Activated effector memory CD4-positive, alpha-beta T cell treated with anti-CD3 and anti-CD28 coated beads, Interleukin-2, amount 50 U/mL, for 16 hours (primary cell): ENCODE measurements at regions not wholly inside any gene's neighbourhood (a gene's known extent, or its start where the extent isn't known, plus 50 kb on each side); places are given as distances from the start of the nearest gene placed in this dataset.
"Not testable (repeated sequence)": the region's sequence is repeated elsewhere in the genome, so short reads cannot be mapped to it uniquely, and the experiment has no call there.

Experiments
- DNase-seq: peaks from one replicate; pipeline ENCODE4 v3.0.0-alpha.2; 2020

GRCh38 chr7:68122801-68123200, 1126.2 kb downstream of the TYW1 start:
- DNase-seq = no peak

- no peak for DNase-seq
Observed at GRCh38 chr7:68125168-68125567, 1128.5 kb downstream of the TYW1 start.

GRCh38 chr7:68133045-68133444, 1136.4 kb downstream of the TYW1 start:
- DNase-seq = no peak

- no peak for DNase-seq
Observed at GRCh38 chr7:68143345-68143744, 1146.7 kb downstream of the TYW1 start.

- no peak for DNase-seq
Observed at GRCh38 chr7:68146983-68147382, 1150.3 kb downstream of the TYW1 start.

- no peak for DNase-seq
Observed at GRCh38 chr7:68147614-68148238, 1151.1 kb downstream of the TYW1 start.

GRCh38 chr7:68148440-68148839, 1151.8 kb downstream of the TYW1 start:
- DNase-seq = no peak

GRCh38 chr7:68152205-68152604, 1155.6 kb downstream of the TYW1 start:
- no peak for DNase-seq

- DNase-seq = no peak
Observed at GRCh38 chr7:68155676-68156075, 1159.0 kb downstream of the TYW1 start.

GRCh38 chr7:68158686-68159295, 1162.2 kb downstream of the TYW1 start:
- DNase-seq = no peak

GRCh38 chr7:68162712-68163111, 1166.1 kb downstream of the TYW1 start:
- DNase-seq = no peak

GRCh38 chr7:68166525-68166924, 1169.9 kb downstream of the TYW1 start:
- DNase-seq = no peak

GRCh38 chr7:68173513-68173912, 1176.9 kb downstream of the TYW1 start:
- DNase-seq = no peak

- no peak for DNase-seq
Observed at GRCh38 chr7:68176974-68177373, 1180.3 kb downstream of the TYW1 start.

GRCh38 chr7:68180761-68181160, 1184.1 kb downstream of the TYW1 start:
- no peak for DNase-seq

- DNase-seq = no peak
Observed at GRCh38 chr7:68183176-68183575, 1186.5 kb downstream of the TYW1 start.

- no peak for DNase-seq
Observed at GRCh38 chr7:68185631-68186456, 1189.2 kb downstream of the TYW1 start.

GRCh38 chr7:68187532-68187931, 1190.9 kb downstream of the TYW1 start:
- no peak for DNase-seq

- no peak for DNase-seq
Observed at GRCh38 chr7:68192941-68193340, 1196.3 kb downstream of the TYW1 start.

- DNase-seq = not testable (repeated sequence)
Observed at GRCh38 chr7:68195642-68196041, 1199.0 kb downstream of the TYW1 start.

- DNase-seq = no peak
Observed at GRCh38 chr7:68200051-68200670, 1203.5 kb downstream of the TYW1 start.

- DNase-seq = no peak
Observed at GRCh38 chr7:68203251-68203650, 1206.6 kb downstream of the TYW1 start.

GRCh38 chr7:68205826-68206225, 1209.2 kb downstream of the TYW1 start:
- DNase-seq = no peak
